ENCODE measurements at regions not wholly inside any gene's neighbourhood (a gene's known extent, or its start where the extent isn't known, plus 50 kb on each side); places are given as distances from the start of the nearest gene placed in this dataset.

- intact Hi-C loops (cut with DNase I) = no loop called here
- WGBS, 2 donors = 64 to 80% methylated on average over 2 of the region's 2 CpGs
Measured at GRCh38 chr1:221855156-221855555, 113.3 kb upstream of the DUSP10 start.

GRCh38 chr1:221851336-221851735, 109.4 kb upstream of the DUSP10 start:
- no peak overlapping the region for H3K4me3 ChIP-seq (ENCODE audit: low read length in 2 of 2)
- H3K9me3 ChIP-seq (ENCODE audit: control insufficient read depth, low read length) = peaks cover 1% of the 10 kb centered on the region
- no peaks in the 10 kb centered on the region for H3K36me3 ChIP-seq (ENCODE audit: control insufficient read depth in 1 of 2, insufficient read depth in 2 of 2, low read length in 1 of 2)
- ATAC-seq (ENCODE audit: low FRiP score) (no peak), DNase-seq (no peak)
- H3K4me1 ChIP-seq (ENCODE audit: control insufficient read depth in 1 of 2, insufficient read depth in 2 of 2, low read length in 2 of 2) = no peaks in the 10 kb centered on the region
- intact Hi-C loops (cut with DNase I) = no loop called here
- no peaks in the 10 kb centered on the region for H3K27me3 ChIP-seq (ENCODE audit: control insufficient read depth in 1 of 2, insufficient read depth in 2 of 2, low read length in 1 of 2)
- H3K27ac ChIP-seq (ENCODE audit: low read depth in 1 of 2, low read length in 2 of 2) = no peak overlapping the region

More at GRCh38 chr1:221855156-221855555, 113.3 kb upstream of the DUSP10 start:
- ATAC-seq (ENCODE audit: low FRiP score) = no peak
- H3K36me3 ChIP-seq (ENCODE audit: control insufficient read depth in 1 of 2, insufficient read depth in 2 of 2, low read length in 1 of 2) = no peaks in the 10 kb centered on the region
- H3K27me3 ChIP-seq (ENCODE audit: control insufficient read depth in 1 of 2, insufficient read depth in 2 of 2, low read length in 1 of 2) = no peaks in the 10 kb centered on the region
- DNase-seq = no peak
- no peaks in the 10 kb centered on the region for H3K9me3 ChIP-seq (ENCODE audit: control insufficient read depth, low read length)
- no peak overlapping the region for H3K4me3 ChIP-seq (ENCODE audit: low read length in 2 of 2)
- no peaks in the 10 kb centered on the region for H3K4me1 ChIP-seq (ENCODE audit: control insufficient read depth in 1 of 2, insufficient read depth in 2 of 2, low read length in 2 of 2)
- H3K27ac ChIP-seq (ENCODE audit: low read depth in 1 of 2, low read length in 2 of 2) = no peak overlapping the region

GRCh38 chr1:221850470-221851187, 108.7 kb upstream of the DUSP10 start:
- DNase-seq (no peak), ATAC-seq (ENCODE audit: low FRiP score) (no peak)
- Histone ChIP-seq H3K9me3 (ENCODE audit: control insufficient read depth, low read length) (peaks cover 1% of the 10 kb centered on the region), H3K4me1 (ENCODE audit: control insufficient read depth in 1 of 2, insufficient read depth in 2 of 2, low read length in 2 of 2) (no peaks in the 10 kb centered on the region), H3K4me3 (ENCODE audit: low read length in 2 of 2) (no peak overlapping the region), H3K27ac (ENCODE audit: low read depth in 1 of 2, low read length in 2 of 2) (no peak overlapping the region), H3K27me3 (ENCODE audit: control insufficient read depth in 1 of 2, insufficient read depth in 2 of 2, low read length in 1 of 2) (no peaks in the 10 kb centered on the region), H3K36me3 (ENCODE audit: control insufficient read depth in 1 of 2, insufficient read depth in 2 of 2, low read length in 1 of 2) (no peaks in the 10 kb centered on the region)
- WGBS, 2 donors = 53 to 55% methylated on average over 8 of the region's 8 CpGs
- intact Hi-C loops (cut with DNase I) = no loop called here

DNA sequence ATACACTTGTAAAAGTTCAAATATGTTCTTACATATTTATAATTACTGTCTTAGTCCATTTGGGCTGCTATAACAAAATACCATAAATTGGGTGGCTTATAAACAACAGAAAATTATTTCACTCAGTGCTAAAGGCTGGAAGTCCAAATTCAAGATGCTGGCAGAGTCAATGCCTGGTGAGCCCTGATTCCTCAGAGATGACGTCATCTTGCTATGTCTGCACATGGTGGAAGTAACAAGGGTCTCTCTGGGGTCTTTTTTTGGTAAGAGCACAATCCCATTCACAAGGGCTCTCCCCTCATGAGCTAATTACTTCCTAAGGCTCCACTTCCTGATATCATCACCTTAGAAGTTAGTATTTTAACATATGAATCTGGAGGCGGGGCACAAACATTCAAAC, 108.0 kb upstream of the DUSP10 start:
- no peaks in the 10 kb centered on the region for H3K36me3 ChIP-seq (ENCODE audit: control insufficient read depth in 1 of 2, insufficient read depth in 2 of 2, low read length in 1 of 2)
- 84 to 87% methylated on average over 2 of the region's 2 CpGs for WGBS, 2 donors
- H3K4me1 ChIP-seq (ENCODE audit: control insufficient read depth in 1 of 2, insufficient read depth in 2 of 2, low read length in 2 of 2) = no peaks in the 10 kb centered on the region
- ATAC-seq (ENCODE audit: low FRiP score) = no peak
- H3K27ac ChIP-seq (ENCODE audit: low read depth in 1 of 2, low read length in 2 of 2) = no peak overlapping the region
- H3K4me3 ChIP-seq (ENCODE audit: low read length in 2 of 2) = no peak overlapping the region
- H3K9me3 ChIP-seq (ENCODE audit: control insufficient read depth, low read length) = peaks cover 1% of the 10 kb centered on the region
- DNase-seq = no peak
- no peaks in the 10 kb centered on the region for H3K27me3 ChIP-seq (ENCODE audit: control insufficient read depth in 1 of 2, insufficient read depth in 2 of 2, low read length in 1 of 2)
- intact Hi-C loops (cut with DNase I) = no loop called here

GRCh38 chr1:221849110-221849509, 107.2 kb upstream of the DUSP10 start:
- WGBS, 2 donors = 77 to 85% methylated on average over 1 of the region's 1 CpG
- no peak overlapping the region for H3K4me3 ChIP-seq (ENCODE audit: low read length in 2 of 2)
- no peak overlapping the region for H3K27ac ChIP-seq (ENCODE audit: low read depth in 1 of 2, low read length in 2 of 2)
- intact Hi-C loops (cut with DNase I) = no loop called here
- H3K36me3 ChIP-seq (ENCODE audit: control insufficient read depth in 1 of 2, insufficient read depth in 2 of 2, low read length in 1 of 2) = no peaks in the 10 kb centered on the region
- DNase-seq = no peak
- ATAC-seq (ENCODE audit: low FRiP score) = no peak
- H3K4me1 ChIP-seq (ENCODE audit: control insufficient read depth in 1 of 2, insufficient read depth in 2 of 2, low read length in 2 of 2) = no peaks in the 10 kb centered on the region
- peaks cover 1% of the 10 kb centered on the region for H3K9me3 ChIP-seq (ENCODE audit: control insufficient read depth, low read length)
- no peaks in the 10 kb centered on the region for H3K27me3 ChIP-seq (ENCODE audit: control insufficient read depth in 1 of 2, insufficient read depth in 2 of 2, low read length in 1 of 2)

- DNase-seq (no peak), ATAC-seq (ENCODE audit: low FRiP score) (no peak)
- Histone ChIP-seq H3K4me1 (ENCODE audit: control insufficient read depth in 1 of 2, insufficient read depth in 2 of 2, low read length in 2 of 2) (no peaks in the 10 kb centered on the region), H3K9me3 (ENCODE audit: control insufficient read depth, low read length) (peaks cover 1% of the 10 kb centered on the region), H3K36me3 (ENCODE audit: control insufficient read depth in 1 of 2, insufficient read depth in 2 of 2, low read length in 1 of 2) (no peaks in the 10 kb centered on the region), H3K27ac (ENCODE audit: low read depth in 1 of 2, low read length in 2 of 2) (no peak overlapping the region), H3K4me3 (ENCODE audit: low read length in 2 of 2) (no peak overlapping the region), H3K27me3 (ENCODE audit: control insufficient read depth in 1 of 2, insufficient read depth in 2 of 2, low read length in 1 of 2) (no peaks in the 10 kb centered on the region)
- WGBS, 2 donors = 92 to 93% methylated on average over 3 of the region's 3 CpGs
- intact Hi-C loops (cut with DNase I) = no loop called here
Measured at GRCh38 chr1:221847676-221848075, 105.8 kb upstream of the DUSP10 start.

DNA sequence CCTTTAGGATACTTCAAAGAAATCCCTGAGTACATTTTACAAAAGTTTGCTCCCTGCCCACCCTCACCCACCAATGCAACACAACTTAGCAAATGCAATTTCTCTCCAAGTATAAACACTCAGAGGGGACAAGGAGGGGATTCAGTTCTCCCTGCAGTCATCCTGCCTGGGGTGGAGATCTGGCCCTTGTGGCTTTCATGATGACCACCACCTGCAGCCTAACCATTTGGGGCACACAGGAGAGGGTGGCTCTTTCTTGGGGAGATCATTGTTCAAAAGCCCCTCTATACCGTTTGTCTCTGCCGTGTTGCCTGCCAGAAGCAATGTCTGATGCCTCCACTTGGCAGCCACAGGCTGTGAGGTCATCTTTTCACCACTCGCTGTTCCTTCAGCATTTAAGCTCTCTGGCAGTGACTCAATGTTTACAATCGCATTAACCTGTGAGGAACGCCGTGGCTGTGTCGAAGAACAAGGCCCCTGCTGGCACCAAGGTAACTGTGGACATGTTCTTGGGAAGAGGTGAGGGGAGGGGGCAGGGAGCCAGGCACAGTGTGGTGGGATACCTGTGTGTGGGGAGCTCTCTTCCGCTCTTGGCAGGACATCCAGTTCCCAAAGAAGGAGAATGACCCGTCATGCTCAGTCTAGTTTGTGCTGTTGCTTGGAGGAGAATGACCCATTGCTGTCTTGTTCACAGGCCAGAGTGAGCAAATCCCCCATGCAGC, 103.9 kb upstream of the DUSP10 start:
- ATAC-seq (ENCODE audit: low FRiP score) (no peak), DNase-seq (no peak)
- Histone ChIP-seq H3K36me3 (ENCODE audit: control insufficient read depth in 1 of 2, insufficient read depth in 2 of 2, low read length in 1 of 2) (no peaks in the 10 kb centered on the region), H3K4me3 (ENCODE audit: low read length in 2 of 2) (no peak overlapping the region), H3K27me3 (ENCODE audit: control insufficient read depth in 1 of 2, insufficient read depth in 2 of 2, low read length in 1 of 2) (no peaks in the 10 kb centered on the region), H3K9me3 (ENCODE audit: control insufficient read depth, low read length) (peaks cover 1% of the 10 kb centered on the region), H3K4me1 (ENCODE audit: control insufficient read depth in 1 of 2, insufficient read depth in 2 of 2, low read length in 2 of 2) (no peaks in the 10 kb centered on the region), H3K27ac (ENCODE audit: low read depth in 1 of 2, low read length in 2 of 2) (no peak overlapping the region)
- intact Hi-C loops (cut with DNase I) = no loop called here
- WGBS, 2 donors = 50 to 83% methylated on average over 9 of the region's 9 CpGs

GRCh38 chr1:221841983-221842335, 100.1 kb upstream of the DUSP10 start:
- ATAC-seq (ENCODE audit: low FRiP score) (no peak), DNase-seq (no peak)
- H3K27me3 ChIP-seq (ENCODE audit: control insufficient read depth in 1 of 2, insufficient read depth in 2 of 2, low read length in 1 of 2) = no peaks in the 10 kb centered on the region
- H3K9me3 ChIP-seq (ENCODE audit: control insufficient read depth, low read length) = peaks cover under 1% of the 10 kb centered on the region
- intact Hi-C loops (cut with DNase I) = no loop called here
- H3K36me3 ChIP-seq (ENCODE audit: control insufficient read depth in 1 of 2, insufficient read depth in 2 of 2, low read length in 1 of 2) = no peaks in the 10 kb centered on the region
- H3K4me3 ChIP-seq (ENCODE audit: low read length in 2 of 2) = no peak overlapping the region
- H3K4me1 ChIP-seq (ENCODE audit: control insufficient read depth in 1 of 2, insufficient read depth in 2 of 2, low read length in 2 of 2) = no peaks in the 10 kb centered on the region
- H3K27ac ChIP-seq (ENCODE audit: low read depth in 1 of 2, low read length in 2 of 2) = no peak overlapping the region

GRCh38 chr1:221841251-221841982, 99.5 kb upstream of the DUSP10 start:
- ATAC-seq (ENCODE audit: low FRiP score) = no peak
- Histone ChIP-seq H3K27me3 (ENCODE audit: control insufficient read depth in 1 of 2, insufficient read depth in 2 of 2, low read length in 1 of 2) (no peaks in the 10 kb centered on the region), H3K4me1 (ENCODE audit: control insufficient read depth in 1 of 2, insufficient read depth in 2 of 2, low read length in 2 of 2) (no peaks in the 10 kb centered on the region), H3K9me3 (ENCODE audit: control insufficient read depth, low read length) (no peaks in the 10 kb centered on the region), H3K4me3 (ENCODE audit: low read length in 2 of 2) (no peak overlapping the region), H3K36me3 (ENCODE audit: control insufficient read depth in 1 of 2, insufficient read depth in 2 of 2, low read length in 1 of 2) (no peaks in the 10 kb centered on the region), H3K27ac (ENCODE audit: low read depth in 1 of 2, low read length in 2 of 2) (no peak overlapping the region)
- intact Hi-C loops (cut with DNase I) = no loop called here
- 74 to 83% methylated on average over 4 of the region's 4 CpGs for WGBS, 2 donors
- no peak for DNase-seq
